AG04450 (cell line): ENCODE measurements at regions not wholly inside any gene's neighbourhood (a gene's known extent, or its start where the extent isn't known, plus 50 kb on each side); places are given as distances from the start of the nearest gene placed in this dataset. TPM values are rescaled to one million over a fixed set of nuclear protein-coding genes. Genes with fewer than 3 reads are reported as not detected.

Experiments used
- CTCF ChIA-PET: fragments of 300-600, 350-600 bp; formaldehyde crosslinking; extraction: SDS; loops from one replicate; lab custom pipeline; 2022; ENCODE audit warnings: antibody characterized with exemption, inconsistent platforms; lab: Charles Lee
- POLR2A ChIA-PET: fragments of 350-600 bp; formaldehyde crosslinking; extraction: SDS; loops from one replicate; lab custom pipeline; 2021; ENCODE audit warnings: antibody characterized with exemption, inconsistent platforms; lab: Yijun Ruan, JAX
- DNase-seq: peaks from one replicate; pipeline ENCODE4 v3.0.0-alpha.2; 2011; ENCODE audit warnings: low read depth, low spot score
- H3K27ac ChIP-seq: one replicate; pipeline ENCODE4 v1.5.1; 2012; ENCODE audit warnings: low read depth, low read length, control low read depth
- H3K27me3 ChIP-seq: one replicate; pipeline ENCODE4 v1.6.0; 2012; ENCODE audit warnings: low read length; ENCODE audit not compliant: control insufficient read depth, insufficient read depth
- H3K4me3 ChIP-seq: 2 replicates; pipeline ENCODE4 v1.5.1; 2011; ENCODE audit warnings: mild to moderate bottlenecking, low read depth, low read length, control low read depth
- H3K9me3 ChIP-seq: 2 replicates; pipeline ENCODE4 v1.5.1; 2012; ENCODE audit warnings: low read length; ENCODE audit not compliant: control insufficient read depth, insufficient read depth
- small RNA-seq: library from RNA; depleted of rRNA; stranded (forward); fragments of <200 nt; gene quantifications from one replicate; pipeline ENCODE3, GENCODE V24; 2012; ENCODE audit warnings: low read depth; ENCODE audit not compliant: insufficient read length
- TF ChIP-seq, protein P1 (sequence below): IDR thresholded peaks from 2 replicates; pipeline ENCODE4 v1.5.1; 2011; ENCODE audit warnings: low read depth, low read length, control low read depth, inconsistent platforms

DNA sequence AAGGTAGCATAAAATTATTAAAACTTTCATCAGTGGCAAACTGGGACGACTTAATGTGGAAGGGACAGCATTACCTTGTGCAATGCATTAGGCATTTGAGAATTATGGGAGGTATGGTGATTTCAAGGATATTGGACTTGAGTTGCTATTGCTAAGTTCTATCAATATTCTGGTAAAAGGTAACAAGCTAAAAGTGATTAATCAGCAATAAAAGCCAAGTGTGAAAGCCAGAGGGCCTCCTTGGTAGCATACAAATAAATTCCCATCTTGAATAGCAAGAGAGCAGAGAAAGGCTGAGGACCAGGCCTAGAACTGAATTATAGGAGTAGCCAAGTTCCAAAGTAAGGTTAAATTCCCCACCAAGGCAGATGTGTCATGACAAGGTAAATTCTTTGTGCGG, 74.2 kb upstream of the KCNH7 start:
- no peak overlapping the region for H3K27ac ChIP-seq
- H3K9me3 ChIP-seq = peaks cover 13% of the 10 kb centered on the region
- POLR2A ChIA-PET = no interaction called here
- H3K27me3 ChIP-seq = no peaks in the 10 kb centered on the region
- H3K4me3 ChIP-seq = no peak overlapping the region
- DNase-seq = no peak
- TF ChIP-seq, protein P1, sequence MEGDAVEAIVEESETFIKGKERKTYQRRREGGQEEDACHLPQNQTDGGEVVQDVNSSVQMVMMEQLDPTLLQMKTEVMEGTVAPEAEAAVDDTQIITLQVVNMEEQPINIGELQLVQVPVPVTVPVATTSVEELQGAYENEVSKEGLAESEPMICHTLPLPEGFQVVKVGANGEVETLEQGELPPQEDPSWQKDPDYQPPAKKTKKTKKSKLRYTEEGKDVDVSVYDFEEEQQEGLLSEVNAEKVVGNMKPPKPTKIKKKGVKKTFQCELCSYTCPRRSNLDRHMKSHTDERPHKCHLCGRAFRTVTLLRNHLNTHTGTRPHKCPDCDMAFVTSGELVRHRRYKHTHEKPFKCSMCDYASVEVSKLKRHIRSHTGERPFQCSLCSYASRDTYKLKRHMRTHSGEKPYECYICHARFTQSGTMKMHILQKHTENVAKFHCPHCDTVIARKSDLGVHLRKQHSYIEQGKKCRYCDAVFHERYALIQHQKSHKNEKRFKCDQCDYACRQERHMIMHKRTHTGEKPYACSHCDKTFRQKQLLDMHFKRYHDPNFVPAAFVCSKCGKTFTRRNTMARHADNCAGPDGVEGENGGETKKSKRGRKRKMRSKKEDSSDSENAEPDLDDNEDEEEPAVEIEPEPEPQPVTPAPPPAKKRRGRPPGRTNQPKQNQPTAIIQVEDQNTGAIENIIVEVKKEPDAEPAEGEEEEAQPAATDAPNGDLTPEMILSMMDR = no peak
- CTCF ChIA-PET = no interaction called here

DNA sequence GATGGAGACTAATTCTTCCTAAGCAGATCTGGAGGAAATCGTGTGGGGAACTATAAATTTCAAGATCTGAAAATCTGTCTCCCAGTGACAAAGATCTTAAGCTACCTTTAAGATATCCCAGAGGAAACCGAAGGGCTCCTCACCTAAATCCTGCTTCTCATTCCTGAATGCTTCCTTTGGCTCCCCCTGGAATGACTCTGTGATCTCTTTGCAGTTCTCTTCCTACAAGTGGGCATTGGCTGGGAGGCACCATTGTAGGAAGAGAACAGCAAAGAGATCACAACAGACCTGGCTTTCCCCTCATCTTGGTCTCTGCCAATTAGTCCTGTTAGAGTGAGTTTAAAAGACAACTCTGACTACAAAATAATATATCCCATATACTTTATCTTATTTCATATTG, 70.0 kb upstream of the KCNH7 start:
- ChIA-PET CTCF (no interaction called here), POLR2A (no interaction called here)
- H3K27ac ChIP-seq = no peak overlapping the region
- peaks cover 4% of the 10 kb centered on the region; the same call in 1 of the 2 replicates for H3K9me3 ChIP-seq
- TF ChIP-seq, protein P1 = no peak
- DNase-seq = no peak
- no peaks in the 10 kb centered on the region for H3K27me3 ChIP-seq
- H3K4me3 ChIP-seq = no peak overlapping the region

DNA sequence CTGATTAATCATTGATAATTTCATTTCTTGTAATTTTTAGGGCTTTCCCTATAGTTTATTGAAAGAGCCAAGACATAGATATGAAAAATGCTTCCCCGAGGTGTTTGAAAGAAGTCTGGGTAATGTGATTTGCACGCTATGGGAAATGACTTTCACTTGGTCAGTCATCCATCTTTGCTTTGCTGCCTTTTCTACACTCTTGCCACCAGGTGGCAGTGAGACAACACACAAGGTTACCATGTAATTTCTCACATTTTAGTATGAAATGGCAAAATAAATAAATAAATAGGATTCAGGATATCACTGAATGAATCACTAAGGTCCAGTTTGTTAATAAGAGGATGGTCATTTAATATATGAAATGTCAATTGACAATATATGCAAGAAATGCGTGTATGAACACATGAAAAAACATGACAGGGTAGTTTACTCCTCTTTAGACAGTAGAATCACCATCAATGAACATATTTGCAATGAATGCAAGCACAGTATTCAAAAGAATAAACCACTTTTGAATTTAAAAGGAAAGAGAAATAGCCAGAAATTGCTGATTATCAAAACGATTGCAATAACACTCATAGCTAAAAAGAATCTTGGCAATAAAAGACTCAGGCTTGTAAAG, 52.2 kb upstream of the KCNH7 start:
- no peaks in the 10 kb centered on the region for H3K9me3 ChIP-seq
- no peak overlapping the region for H3K4me3 ChIP-seq
- CTCF ChIA-PET = interaction anchor here (0.8 to 1.1 kb wide), 2 partner anchors 242 to 1606 kb away, joined by 3 to 4 read pairs; no protein-coding TSS in a partner anchor
- no peaks in the 10 kb centered on the region for H3K27me3 ChIP-seq
- TF ChIP-seq, protein P1 = peak; percentile 60
- H3K27ac ChIP-seq = no peak overlapping the region
- DNase-seq = no peak
- POLR2A ChIA-PET = no interaction called here

DNA sequence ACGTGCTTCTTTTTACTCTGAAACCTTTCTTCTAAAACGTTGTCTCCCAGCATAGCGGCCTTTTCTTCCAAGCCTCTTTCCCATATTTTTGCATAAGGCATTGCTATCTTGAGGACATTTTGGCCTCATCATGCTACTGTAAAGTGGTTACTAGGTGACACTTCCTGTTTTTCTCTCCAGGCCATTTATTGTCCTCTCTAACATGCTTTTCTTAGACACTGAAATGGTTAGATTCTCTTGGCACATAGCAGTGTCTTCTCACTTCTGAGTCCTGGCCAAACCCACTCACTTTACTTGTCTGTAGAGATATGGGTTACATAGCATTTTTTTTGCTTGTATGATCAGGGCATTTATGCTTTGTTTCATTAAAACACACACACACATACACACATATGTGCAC, 50.1 kb upstream of the KCNH7 start:
- no peak for DNase-seq
- CTCF ChIA-PET = no interaction called here
- TF ChIP-seq, protein P1 = no peak
- no peak overlapping the region for H3K27ac ChIP-seq
- POLR2A ChIA-PET = no interaction called here
- H3K9me3 ChIP-seq = no peaks in the 10 kb centered on the region
- no peaks in the 10 kb centered on the region for H3K27me3 ChIP-seq
- H3K4me3 ChIP-seq = no peak overlapping the region

Small RNA genes lying in the stretch of these regions (small RNA-seq; reads per million reads assigned to genes)
- gene RNU6-627P = not detected
